ENCODE measurements at regions not wholly inside any gene's neighbourhood (a gene's known extent, or its start where the extent isn't known, plus 50 kb on each side); places are given as distances from the start of the nearest gene placed in this dataset.

- TF ChIP-seq NFKBIZ (CRISPR knock-in tag; IDR thresholded peaks at IDR 0.05) (peak; percentile 70; the same call in 1 of the 2 replicates), ZNF792 (CRISPR knock-in tag; IDR thresholded peaks at IDR 0.05) (peak; percentile 36; the same call in 1 of the 2 replicates), KLF9 (CRISPR knock-in tag; IDR thresholded peaks at IDR 0.05; ENCODE audit: low read depth) (no peak), MYPOP (CRISPR knock-in tag; IDR thresholded peaks at IDR 0.05) (0 out of 2 replicates have a peak, but pooled peaks have one; percentile 42), HINFP (CRISPR knock-in tag; IDR thresholded peaks at IDR 0.05; ENCODE audit: low read depth) (no peak), FOSL2 (CRISPR knock-in tag; IDR thresholded peaks at IDR 0.05) (peak; percentile 63), SRF (IDR thresholded peaks at IDR 0.05; ENCODE audit: low read depth, low read length) (0 out of 2 replicates have a peak, but pooled peaks have one; percentile 18), MEIS2 (CRISPR knock-in tag; IDR thresholded peaks at IDR 0.05) (peak; percentile 53; the same call in 1 of the 2 replicates), ZNF776 (CRISPR knock-in tag; IDR thresholded peaks at IDR 0.05) (no peak), ZNF414 (CRISPR knock-in tag; IDR thresholded peaks at IDR 0.05) (no peak), FOXA1 (IDR thresholded peaks at IDR 0.05) (no peak), FOXA1 (CRISPR knock-in tag; IDR thresholded peaks at IDR 0.05) (peak; percentile 69), POLR2AphosphoS5 (IDR thresholded peaks at IDR 0.05; ENCODE audit: low read depth, low read length) (no peak), NR2F6 (IDR thresholded peaks at IDR 0.05) (peak; percentile 94), NR2F6 (CRISPR knock-in tag; IDR thresholded peaks at IDR 0.05) (peak; percentile 96), PITX1 (CRISPR knock-in tag; IDR thresholded peaks at IDR 0.05) (peak; percentile 74), PRDM15 (CRISPR knock-in tag; IDR thresholded peaks at IDR 0.05) (no peak), FOXA3 (CRISPR knock-in tag; IDR thresholded peaks at IDR 0.05) (peak; percentile 76), HNF4A (CRISPR knock-in tag; IDR thresholded peaks at IDR 0.05) (peak; percentile 96), CREB3 (CRISPR knock-in tag; IDR thresholded peaks at IDR 0.05) (no peak), BCL6 (CRISPR knock-in tag; IDR thresholded peaks at IDR 0.05) (peak; percentile 74), NR2F2 (IDR thresholded peaks at IDR 0.05; ENCODE audit: borderline replicate concordance, low read depth) (peak; percentile 85), FLYWCH1 (CRISPR knock-in tag; IDR thresholded peaks at IDR 0.05) (no peak), MTA3 (CRISPR knock-in tag; IDR thresholded peaks at IDR 0.05) (no peak), DNMT3B (CRISPR knock-in tag; conservative IDR thresholded peaks at IDR 0.05) (no peak), ZNF713 (CRISPR knock-in tag; IDR thresholded peaks at IDR 0.05) (no peak), HDAC1 (CRISPR knock-in tag; IDR thresholded peaks at IDR 0.05) (peak; percentile 67)
Measured at GRCh38 chr7:17507717-17508116, 209.3 kb downstream of the AHR start (continued).

All from HepG2 (cell line).